ENCODE measurements at regions not wholly inside any gene's neighbourhood (a gene's known extent, or its start where the extent isn't known, plus 50 kb on each side); places are given as distances from the start of the nearest gene placed in this dataset.

DNA sequence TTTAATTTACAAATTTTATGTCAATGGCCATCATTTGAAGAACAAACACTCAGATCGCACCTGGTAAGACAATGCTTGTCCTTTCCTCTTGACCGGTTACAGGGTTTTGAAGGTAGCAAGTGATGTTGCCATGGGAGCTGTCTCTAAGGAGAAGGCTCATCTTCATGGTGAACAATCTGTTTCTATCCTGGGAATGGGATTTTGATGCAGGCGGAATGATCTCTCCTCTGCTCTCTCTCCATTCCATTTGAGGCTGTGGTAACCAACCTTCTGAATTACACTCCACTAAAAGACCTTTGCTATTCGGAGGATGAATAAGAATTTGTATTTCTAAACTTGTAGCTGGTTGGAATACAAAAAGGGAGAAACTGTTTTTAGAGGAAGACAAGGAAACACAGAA is 57.9 kb upstream of the SLC5A9 start:
- no peak overlapping the region for H3K4me3 Mint-ChIP-seq
- H3K36me3 Mint-ChIP-seq (ENCODE audit: insufficient read depth) = no peaks in the 10 kb centered on the region
- DNase-seq (ENCODE audit: low spot score in 2 of 2) (no peak), ATAC-seq (replicated peaks; ENCODE audit: extremely low read depth, poor library complexity, severe bottlenecking) (no peak)
- no peaks in the 10 kb centered on the region for H3K9me3 Mint-ChIP-seq
- H3K4me1 Mint-ChIP-seq = no peaks in the 10 kb centered on the region
- no peak overlapping the region for H3K27ac Mint-ChIP-seq (ENCODE audit: low read depth)
- peaks cover 49% of the 10 kb centered on the region for H3K27me3 Mint-ChIP-seq

GRCh38 chr1:48160486-48161132 is 61.9 kb upstream of the SLC5A9 start:
- ATAC-seq (replicated peaks; ENCODE audit: extremely low read depth, poor library complexity, severe bottlenecking) (no peak), DNase-seq (ENCODE audit: low spot score in 2 of 2) (no peak)
- no peak overlapping the region for H3K27ac Mint-ChIP-seq (ENCODE audit: low read depth)
- no peaks in the 10 kb centered on the region for H3K36me3 Mint-ChIP-seq (ENCODE audit: insufficient read depth)
- H3K9me3 Mint-ChIP-seq = no peaks in the 10 kb centered on the region
- H3K4me3 Mint-ChIP-seq = no peak overlapping the region
- peaks cover 32% of the 10 kb centered on the region for H3K27me3 Mint-ChIP-seq
- H3K4me1 Mint-ChIP-seq = no peaks in the 10 kb centered on the region

DNA sequence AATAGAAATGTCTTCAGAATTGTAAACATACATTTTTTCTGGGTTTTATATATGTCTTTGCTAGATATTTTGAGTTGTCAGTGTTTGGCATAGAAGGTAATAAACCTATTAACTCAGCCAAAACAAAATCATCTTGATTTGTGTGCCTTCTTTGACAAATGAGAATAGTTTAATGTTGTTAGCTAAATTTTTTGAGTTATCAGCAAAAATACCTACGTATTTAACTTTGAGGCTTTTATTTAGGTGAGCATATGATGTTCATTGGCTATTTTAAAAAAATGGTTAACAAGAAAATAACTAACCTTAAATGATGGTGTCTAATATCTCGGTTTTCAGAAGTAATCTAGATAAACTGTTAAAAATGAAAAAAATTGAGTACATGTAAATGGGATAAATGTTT is 83.2 kb upstream of the SLC5A9 start:
- Mint-ChIP-seq H3K4me3 (no peak overlapping the region), H3K36me3 (ENCODE audit: insufficient read depth) (no peaks in the 10 kb centered on the region), H3K27ac (ENCODE audit: low read depth) (no peak overlapping the region), H3K4me1 (no peaks in the 10 kb centered on the region), H3K9me3 (no peaks in the 10 kb centered on the region), H3K27me3 (peaks cover 63% of the 10 kb centered on the region)
- DNase-seq (ENCODE audit: low spot score in 2 of 2) (no peak), ATAC-seq (replicated peaks; ENCODE audit: extremely low read depth, poor library complexity, severe bottlenecking) (no peak)

GRCh38 chr1:48127735-48128685 is 94.5 kb upstream of the SLC5A9 start:
- ATAC-seq (replicated peaks; ENCODE audit: extremely low read depth, poor library complexity, severe bottlenecking) (no peak), DNase-seq (ENCODE audit: low spot score in 2 of 2) (no peak)
- no peaks in the 10 kb centered on the region for H3K36me3 Mint-ChIP-seq (ENCODE audit: insufficient read depth)
- peaks cover 34% of the 10 kb centered on the region for H3K27me3 Mint-ChIP-seq
- H3K27ac Mint-ChIP-seq (ENCODE audit: low read depth) = no peak overlapping the region
- H3K4me1 Mint-ChIP-seq = no peaks in the 10 kb centered on the region
- H3K4me3 Mint-ChIP-seq = no peak overlapping the region
- no peaks in the 10 kb centered on the region for H3K9me3 Mint-ChIP-seq

GRCh38 chr1:48123647-48124046 is 98.9 kb upstream of the SLC5A9 start:
- DNase-seq (ENCODE audit: low spot score in 2 of 2) (no peak), ATAC-seq (replicated peaks; ENCODE audit: extremely low read depth, poor library complexity, severe bottlenecking) (no peak)
- no peaks in the 10 kb centered on the region for H3K9me3 Mint-ChIP-seq
- peaks cover 62% of the 10 kb centered on the region for H3K27me3 Mint-ChIP-seq
- H3K4me3 Mint-ChIP-seq = no peak overlapping the region
- no peak overlapping the region for H3K27ac Mint-ChIP-seq (ENCODE audit: low read depth)
- no peaks in the 10 kb centered on the region for H3K36me3 Mint-ChIP-seq (ENCODE audit: insufficient read depth)
- H3K4me1 Mint-ChIP-seq = no peaks in the 10 kb centered on the region

GRCh38 chr1:48121955-48122354 is 100.6 kb upstream of the SLC5A9 start:
- no peaks in the 10 kb centered on the region for H3K4me1 Mint-ChIP-seq
- no peaks in the 10 kb centered on the region for H3K36me3 Mint-ChIP-seq (ENCODE audit: insufficient read depth)
- no peak overlapping the region for H3K27ac Mint-ChIP-seq (ENCODE audit: low read depth)
- peaks cover 62% of the 10 kb centered on the region for H3K27me3 Mint-ChIP-seq
- ATAC-seq (replicated peaks; ENCODE audit: extremely low read depth, poor library complexity, severe bottlenecking) (no peak), DNase-seq (ENCODE audit: low spot score in 2 of 2) (no peak)
- H3K9me3 Mint-ChIP-seq = no peaks in the 10 kb centered on the region
- no peak overlapping the region for H3K4me3 Mint-ChIP-seq

DNA sequence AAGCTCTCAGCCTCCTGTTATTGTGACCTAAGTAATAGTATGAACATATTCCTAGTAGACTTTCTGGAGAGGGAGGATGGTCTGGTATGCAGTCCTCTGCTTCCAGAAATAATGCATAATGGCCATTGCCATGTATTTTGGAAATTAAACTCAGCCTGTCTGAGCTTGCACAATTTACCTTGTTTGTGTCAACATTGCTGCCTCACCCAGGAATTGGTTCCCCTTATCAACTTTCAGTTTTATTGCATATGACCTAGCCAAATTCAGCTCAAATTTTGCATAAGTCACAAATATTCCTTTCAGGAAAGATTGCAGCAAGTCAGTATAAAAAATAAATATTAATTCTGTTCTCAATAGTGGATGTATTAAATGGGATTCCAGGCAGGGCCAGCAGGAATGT is 101.9 kb upstream of the SLC5A9 start:
- no peaks in the 10 kb centered on the region for H3K9me3 Mint-ChIP-seq
- DNase-seq (ENCODE audit: low spot score in 2 of 2) = no peak
- no peaks in the 10 kb centered on the region for H3K36me3 Mint-ChIP-seq (ENCODE audit: insufficient read depth)
- no peak overlapping the region for H3K4me3 Mint-ChIP-seq
- no peaks in the 10 kb centered on the region for H3K4me1 Mint-ChIP-seq
- no peak for ATAC-seq (replicated peaks; ENCODE audit: extremely low read depth, poor library complexity, severe bottlenecking)
- H3K27me3 Mint-ChIP-seq = peaks cover 60% of the 10 kb centered on the region
- H3K27ac Mint-ChIP-seq (ENCODE audit: low read depth) = no peak overlapping the region

DNA sequence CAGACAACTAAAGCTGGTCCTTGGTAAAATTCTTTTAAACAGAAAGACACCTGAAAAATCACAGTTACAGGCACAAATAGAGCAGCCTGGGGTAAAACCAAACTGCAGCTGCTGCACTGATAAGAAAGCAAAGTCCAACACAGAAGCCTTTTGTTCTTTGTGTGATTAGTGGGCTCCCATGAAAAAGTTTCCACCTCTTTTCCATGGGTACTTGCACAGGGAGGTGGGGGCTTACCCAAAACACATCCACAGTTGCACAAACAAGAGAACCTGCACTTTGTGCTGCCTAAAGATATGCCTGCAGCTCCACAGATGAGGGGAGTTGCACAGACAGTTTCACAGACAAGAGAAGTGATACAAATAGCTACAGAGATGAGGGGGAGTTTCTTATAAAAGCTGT is 106.7 kb upstream of the SLC5A9 start:
- H3K27ac Mint-ChIP-seq (ENCODE audit: low read depth) = no peak overlapping the region
- H3K4me3 Mint-ChIP-seq = no peak overlapping the region
- peaks cover 40% of the 10 kb centered on the region for H3K27me3 Mint-ChIP-seq
- no peaks in the 10 kb centered on the region for H3K9me3 Mint-ChIP-seq
- H3K4me1 Mint-ChIP-seq = no peaks in the 10 kb centered on the region
- no peaks in the 10 kb centered on the region for H3K36me3 Mint-ChIP-seq (ENCODE audit: insufficient read depth)
- no peak for DNase-seq (ENCODE audit: low spot score in 2 of 2)
- ATAC-seq (replicated peaks; ENCODE audit: extremely low read depth, poor library complexity, severe bottlenecking) = no peak

DNA sequence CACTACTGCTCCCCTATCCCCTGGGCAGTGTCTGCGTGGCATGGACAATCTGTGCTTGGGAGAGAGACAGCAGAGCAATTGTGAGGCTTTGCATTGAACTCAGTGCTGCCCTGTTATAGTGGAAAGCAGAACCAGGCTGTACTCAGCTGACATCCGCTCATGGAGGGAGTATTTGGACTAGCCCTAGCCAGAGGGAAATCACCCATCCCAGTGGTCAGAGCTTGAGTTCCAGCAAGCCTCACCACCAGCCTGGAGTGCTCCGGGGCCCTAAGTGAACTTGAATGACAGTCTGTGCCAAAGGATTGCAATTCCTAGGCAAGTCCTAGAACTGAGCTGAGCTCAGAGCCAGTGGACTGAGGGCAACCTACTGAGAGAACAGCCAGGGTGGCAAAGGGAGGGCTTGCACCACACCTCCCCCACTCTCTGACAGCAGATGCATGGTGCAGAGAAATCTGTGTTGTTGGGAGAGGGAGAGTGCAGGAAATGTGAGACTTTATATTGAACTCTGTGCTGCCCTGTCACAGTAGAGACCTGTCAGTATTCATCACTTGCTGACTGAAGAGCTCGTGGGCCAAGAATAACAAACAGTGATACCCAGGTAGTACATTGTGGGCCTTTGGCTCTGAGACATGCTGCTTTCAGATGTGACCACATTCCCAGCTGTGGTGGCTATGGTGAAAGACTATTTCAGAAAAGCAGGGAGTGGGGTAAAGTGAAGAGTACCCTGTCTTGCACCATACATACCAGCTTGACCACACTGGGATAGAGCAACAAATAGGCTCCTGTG is 107.7 kb upstream of the SLC5A9 start:
- Mint-ChIP-seq H3K36me3 (ENCODE audit: insufficient read depth) (no peaks in the 10 kb centered on the region), H3K4me1 (no peaks in the 10 kb centered on the region), H3K27ac (ENCODE audit: low read depth) (no peak overlapping the region), H3K27me3 (peaks cover 33% of the 10 kb centered on the region), H3K4me3 (no peak overlapping the region), H3K9me3 (no peaks in the 10 kb centered on the region)
- DNase-seq (ENCODE audit: low spot score in 2 of 2) (no peak), ATAC-seq (replicated peaks; ENCODE audit: extremely low read depth, poor library complexity, severe bottlenecking) (no peak)

GRCh38 chr1:48109390-48110013 is 112.3 kb upstream of the TRABD2B start:
- Mint-ChIP-seq H3K36me3 (ENCODE audit: insufficient read depth) (no peaks in the 10 kb centered on the region), H3K4me3 (no peak overlapping the region), H3K27me3 (peaks cover 17% of the 10 kb centered on the region), H3K27ac (ENCODE audit: low read depth) (no peak overlapping the region), H3K9me3 (no peaks in the 10 kb centered on the region), H3K4me1 (no peaks in the 10 kb centered on the region)
- ATAC-seq (replicated peaks; ENCODE audit: extremely low read depth, poor library complexity, severe bottlenecking) = no peak
- no peak for DNase-seq (ENCODE audit: low spot score in 2 of 2)

- H3K9me3 Mint-ChIP-seq = no peaks in the 10 kb centered on the region
- H3K27ac Mint-ChIP-seq (ENCODE audit: low read depth) = no peak overlapping the region
Measured at GRCh38 chr1:48107516-48107915, 110.3 kb upstream of the TRABD2B start.

DNA sequence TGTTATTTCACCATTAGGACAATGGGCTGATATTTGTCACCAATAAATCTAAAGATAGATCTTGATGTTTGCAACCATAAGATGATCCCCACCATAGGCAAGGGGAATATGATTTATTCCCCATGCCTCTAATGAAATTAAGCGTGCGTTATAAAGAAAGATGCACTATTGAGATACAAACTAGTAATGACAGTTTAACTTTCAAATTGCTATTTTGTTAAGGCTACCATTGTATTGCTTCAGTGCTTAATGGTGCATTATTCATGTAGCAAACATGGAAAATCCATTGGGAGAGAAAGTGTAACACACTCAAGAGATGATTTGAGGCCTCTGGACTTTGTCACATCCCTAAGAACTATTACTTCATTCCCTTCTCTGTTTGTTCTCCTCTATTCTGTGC is 108.9 kb upstream of the TRABD2B start:
- Mint-ChIP-seq H3K9me3 (no peaks in the 10 kb centered on the region), H3K27me3 (peaks cover 7% of the 10 kb centered on the region), H3K4me1 (no peaks in the 10 kb centered on the region), H3K36me3 (ENCODE audit: insufficient read depth) (no peaks in the 10 kb centered on the region), H3K27ac (ENCODE audit: low read depth) (no peak overlapping the region), H3K4me3 (no peak overlapping the region)
- no peak for DNase-seq (ENCODE audit: low spot score in 2 of 2)
- no peak for ATAC-seq (replicated peaks; ENCODE audit: extremely low read depth, poor library complexity, severe bottlenecking)

More at GRCh38 chr1:48107516-48107915, 110.3 kb upstream of the TRABD2B start:
- DNase-seq (ENCODE audit: low spot score in 2 of 2) (no peak), ATAC-seq (replicated peaks; ENCODE audit: extremely low read depth, poor library complexity, severe bottlenecking) (no peak)
- Mint-ChIP-seq H3K4me1 (no peaks in the 10 kb centered on the region), H3K4me3 (no peak overlapping the region), H3K36me3 (ENCODE audit: insufficient read depth) (no peaks in the 10 kb centered on the region), H3K27me3 (no peaks in the 10 kb centered on the region)
